PFSK-1 (cell line): ENCODE measurements at regions not wholly inside any gene's neighbourhood (a gene's known extent, or its start where the extent isn't known, plus 50 kb on each side); places are given as distances from the start of the nearest gene placed in this dataset.

Source experiments
- FOXP2 ChIP-seq: optimal IDR thresholded peaks from 2 replicates; pipeline ENCODE3; 2011; ENCODE audit warnings: borderline replicate concordance, control low read depth, inconsistent platforms; ENCODE audit not compliant: insufficient read depth; ENCODE audit errors: extremely low read length, extremely low read depth
- POLR2AphosphoS5 ChIP-seq: IDR thresholded peaks from 2 replicates; pipeline ENCODE4 v1.6.1; 2012; ENCODE audit warnings: low read depth, mild to moderate bottlenecking, control low read depth, low read length, moderate library complexity
- SIN3A ChIP-seq: IDR thresholded peaks from 2 replicates; pipeline ENCODE4 v1.6.1; 2012; ENCODE audit warnings: mild to moderate bottlenecking, low read length, moderate library complexity, borderline replicate concordance; ENCODE audit not compliant: insufficient read depth

DNA sequence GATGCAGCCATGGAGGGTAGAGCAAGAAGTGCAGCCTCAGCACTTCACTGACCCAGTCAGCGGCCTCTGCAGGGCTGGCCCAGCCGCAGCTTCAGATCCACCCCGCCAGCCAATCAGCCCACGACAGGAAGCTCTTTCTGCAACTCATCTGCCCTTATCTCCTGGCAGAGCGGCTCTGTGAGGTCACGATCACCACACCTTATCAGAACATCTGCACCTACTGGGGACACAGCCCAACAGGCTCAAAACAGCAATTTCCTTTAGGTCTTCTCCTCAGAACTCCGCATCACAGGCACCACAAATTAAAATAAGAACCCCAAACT lies 287.3 kb downstream of the BCL11B start:
- TF ChIP-seq POLR2AphosphoS5 (no peak), FOXP2 (no peak), SIN3A (no peak)
